Dedifferentiated amniotic fluid mesenchymal stem cell (primary cell): ENCODE measurements at regions not wholly inside any gene's neighbourhood (a gene's known extent, or its start where the extent isn't known, plus 50 kb on each side); places are given as distances from the start of the nearest gene placed in this dataset.
"Not testable (repeated sequence)": the region's sequence is repeated elsewhere in the genome, so short reads cannot be mapped to it uniquely, and the experiment has no call there.

ENCODE experiments used
- DNase-seq: peaks from one replicate; pipeline ENCODE4 v3.0.0-alpha.2; 2016; ENCODE audit errors: extremely low spot score

DNA sequence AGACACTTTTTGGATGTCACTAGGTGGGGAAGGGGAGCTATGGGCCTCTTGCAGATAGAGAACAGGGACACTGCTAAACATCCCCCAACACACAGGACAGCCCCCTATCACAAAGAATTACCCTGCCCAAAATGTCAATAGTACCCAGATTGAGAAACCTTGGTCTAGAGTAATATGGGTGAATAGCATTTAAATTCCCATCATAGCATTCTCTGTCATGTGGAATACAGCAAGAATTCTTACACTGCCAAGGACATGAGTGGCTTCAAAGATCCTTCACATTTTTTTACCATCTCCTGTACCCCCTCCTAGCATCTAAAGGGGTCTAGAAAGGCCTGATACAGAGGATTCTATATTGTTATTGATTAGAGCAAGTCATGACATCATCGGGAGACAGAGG lies 83.1 kb upstream of the SSTR4 start:
- no peak for DNase-seq

DNA sequence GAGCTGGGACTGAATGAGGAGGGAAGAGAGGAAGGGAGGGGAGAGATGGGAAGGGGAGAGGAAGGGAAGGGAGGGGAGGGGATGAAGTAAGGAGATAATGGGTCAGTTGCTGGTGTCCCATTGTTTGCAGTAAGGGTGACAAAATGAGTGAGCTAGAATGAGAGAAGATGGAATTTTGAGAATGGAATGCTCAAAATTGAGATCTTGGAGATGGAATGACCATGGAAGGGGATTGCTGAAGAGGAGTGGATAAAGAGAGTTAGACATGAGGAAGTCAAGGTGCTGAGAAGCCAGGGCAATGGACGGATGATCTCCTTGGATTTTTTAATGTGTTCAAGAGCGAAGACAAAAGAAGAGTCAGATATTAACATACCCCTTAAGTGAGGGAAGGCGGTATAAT lies 80.5 kb upstream of the SSTR4 start:
- no peak for DNase-seq

DNA sequence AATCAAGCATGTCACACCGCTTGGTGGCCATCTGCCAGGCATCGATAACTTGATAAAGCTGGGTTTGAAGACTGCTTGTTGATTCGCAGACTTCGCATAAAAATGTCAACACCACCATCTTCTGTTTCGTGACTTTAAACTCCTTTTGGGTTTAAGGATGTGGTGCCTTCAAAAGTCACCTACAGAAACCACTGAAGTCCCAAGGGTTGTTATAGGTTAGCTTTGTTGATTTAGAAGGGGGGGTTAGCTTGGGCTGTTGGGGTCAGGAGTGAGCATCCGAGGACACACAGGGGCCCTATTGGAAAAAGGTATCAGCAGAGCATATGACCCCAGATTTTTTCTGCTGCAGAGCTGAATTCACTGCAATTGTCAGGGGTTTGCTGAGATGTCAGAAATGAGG lies 76.7 kb upstream of the SSTR4 start:
- DNase-seq = no peak

DNA sequence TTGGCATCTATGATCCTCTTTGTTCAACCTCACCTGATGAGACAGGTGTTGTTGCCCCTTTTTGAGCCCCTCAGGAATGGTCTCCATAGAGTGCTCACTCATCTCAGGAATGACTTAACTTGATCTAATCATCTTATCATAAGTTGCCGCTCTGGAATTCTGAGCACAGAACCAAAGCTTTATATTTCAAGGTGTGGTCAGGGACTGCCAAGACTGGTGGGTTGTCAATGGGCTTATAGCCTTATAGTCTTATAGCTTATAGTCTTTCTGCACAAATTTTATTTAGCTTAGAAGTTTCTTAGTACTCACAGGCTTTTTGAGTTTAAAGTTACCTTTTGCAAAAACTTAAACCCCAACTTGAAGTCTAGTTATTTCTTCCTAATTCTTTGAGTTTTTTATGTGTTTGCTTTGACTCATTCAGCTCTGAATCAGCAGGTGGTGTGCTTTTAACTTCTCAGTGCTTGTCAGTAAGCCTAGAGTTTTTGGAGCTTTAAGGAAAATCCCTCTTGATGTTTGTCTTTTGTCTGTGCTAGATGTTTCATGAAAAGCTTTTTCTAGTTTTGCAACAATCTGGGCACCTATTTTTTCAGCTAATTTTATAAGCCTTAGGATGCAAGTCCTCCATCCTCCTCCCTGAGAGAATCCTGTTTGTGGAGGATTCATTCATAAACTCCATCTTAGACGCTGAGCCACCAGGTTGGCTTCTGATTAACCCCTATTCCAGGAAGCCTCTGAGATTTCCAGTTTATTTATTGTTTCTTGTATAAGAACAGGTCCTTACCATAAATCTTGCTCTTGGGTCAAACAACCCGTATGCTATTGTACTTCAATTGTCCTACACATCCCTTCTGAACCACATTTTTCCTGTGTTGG lies 72.3 kb upstream of the SSTR4 start:
- no peak for DNase-seq

DNA sequence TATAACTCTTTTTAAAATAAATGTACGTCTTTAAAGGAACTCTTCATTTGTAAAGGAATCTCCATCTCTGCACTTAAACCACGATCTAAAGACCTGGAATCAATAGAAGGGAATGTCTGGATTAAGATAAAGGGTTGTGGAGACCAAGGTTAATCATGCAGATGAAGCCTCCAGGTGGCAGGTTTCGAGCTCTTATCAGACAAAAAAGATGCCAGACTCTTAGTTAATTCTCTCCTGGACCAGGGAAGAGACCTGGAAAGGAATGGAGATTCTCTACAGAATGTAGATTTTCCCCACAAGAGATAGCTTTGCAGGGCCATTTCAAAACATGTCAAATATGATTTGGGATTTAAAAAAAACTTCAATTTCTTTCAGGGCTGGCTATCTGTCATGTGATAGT lies 71.5 kb upstream of the SSTR4 start:
- DNase-seq = no peak

DNA sequence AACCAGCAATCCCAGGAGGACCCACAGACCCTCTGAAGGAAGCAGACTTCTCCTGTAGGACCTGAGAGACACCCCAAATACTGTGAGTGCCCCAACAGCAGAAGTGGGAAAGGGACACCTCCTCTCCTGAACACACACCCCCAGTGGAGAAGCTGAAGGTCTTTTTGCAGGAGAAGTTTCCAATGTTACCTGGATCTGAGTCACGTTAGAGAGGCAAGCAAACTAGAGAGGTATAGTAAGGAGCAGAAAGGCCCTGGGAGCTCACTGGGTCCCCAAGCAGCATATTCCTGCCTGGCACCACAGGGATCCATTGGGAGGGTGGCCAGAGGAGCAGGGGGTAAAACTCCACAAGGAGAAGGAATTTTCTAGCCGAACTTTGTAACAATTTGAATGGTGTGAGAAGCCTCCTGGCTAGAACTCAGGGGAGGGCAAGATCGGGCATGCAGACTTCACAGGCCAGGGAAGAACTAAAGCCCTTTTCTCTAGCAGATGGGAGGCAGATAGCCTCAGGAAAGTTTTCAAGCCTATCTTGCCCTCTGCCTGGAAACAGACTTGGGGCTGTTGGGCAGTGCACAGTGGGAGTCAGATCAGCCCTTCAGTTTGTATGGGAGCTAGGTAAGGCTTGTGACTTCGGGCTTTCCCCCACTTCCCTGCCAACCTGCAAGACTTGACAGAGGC lies 68.2 kb upstream of the SSTR4 start:
- no peak for DNase-seq

DNA sequence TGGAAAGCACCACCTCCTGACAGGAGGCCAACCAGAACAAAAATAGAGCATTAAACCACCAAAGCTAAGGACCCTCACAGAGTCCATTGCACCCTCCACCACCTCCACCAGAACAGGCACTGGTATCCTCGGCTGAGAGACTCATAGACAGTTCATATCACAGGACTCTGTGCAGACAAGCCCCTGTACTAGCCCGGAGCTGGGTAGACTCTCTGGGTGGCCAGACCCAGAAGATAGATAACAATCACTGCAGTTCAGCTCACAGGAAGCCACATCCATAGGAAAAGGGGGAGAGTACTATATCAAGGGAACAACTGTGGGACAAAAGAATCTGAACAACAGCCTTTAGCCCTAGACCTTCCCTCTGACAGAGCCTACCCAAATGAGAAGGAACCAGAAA lies 67.4 kb upstream of the SSTR4 start:
- DNase-seq = not testable (repeated sequence)

DNA sequence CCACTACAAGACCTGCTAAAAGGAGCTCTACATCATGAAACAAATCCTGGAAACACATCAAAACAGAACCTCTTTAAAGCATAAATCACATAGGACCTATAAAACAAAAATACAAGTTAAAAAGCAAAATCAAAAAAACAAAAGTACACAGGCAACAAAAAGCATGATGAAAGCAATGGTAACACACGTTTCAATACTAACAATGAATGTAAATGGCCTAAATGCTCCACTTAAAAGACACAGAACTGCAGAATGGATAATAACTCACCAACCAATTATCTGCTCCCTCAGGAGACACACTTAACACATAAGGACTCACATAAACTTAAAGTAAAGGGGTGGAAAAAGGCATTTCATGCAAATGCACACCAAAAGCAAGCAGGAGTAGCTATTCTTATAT lies 66.1 kb upstream of the SSTR4 start:
- DNase-seq = not testable (repeated sequence)

DNA sequence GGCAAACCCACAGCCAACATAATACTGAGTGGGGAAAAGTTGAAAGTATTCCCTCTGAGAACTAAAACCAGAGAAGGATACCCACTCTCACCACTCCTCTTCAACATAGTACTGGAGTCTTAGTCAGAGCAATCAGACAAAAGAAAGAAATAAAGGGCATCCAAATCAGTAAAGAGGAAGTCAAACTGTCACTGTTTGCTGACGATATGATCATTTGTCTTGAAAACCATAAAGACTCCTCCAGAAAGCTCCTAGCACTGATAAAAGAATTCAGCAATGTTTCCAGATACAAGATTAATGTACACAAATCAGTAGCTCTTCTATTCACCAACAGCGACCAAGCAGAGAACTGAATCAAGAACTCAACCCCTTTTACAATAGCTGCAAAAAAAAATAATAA lies 64.0 kb upstream of the SSTR4 start:
- DNase-seq = not testable (repeated sequence)

DNA sequence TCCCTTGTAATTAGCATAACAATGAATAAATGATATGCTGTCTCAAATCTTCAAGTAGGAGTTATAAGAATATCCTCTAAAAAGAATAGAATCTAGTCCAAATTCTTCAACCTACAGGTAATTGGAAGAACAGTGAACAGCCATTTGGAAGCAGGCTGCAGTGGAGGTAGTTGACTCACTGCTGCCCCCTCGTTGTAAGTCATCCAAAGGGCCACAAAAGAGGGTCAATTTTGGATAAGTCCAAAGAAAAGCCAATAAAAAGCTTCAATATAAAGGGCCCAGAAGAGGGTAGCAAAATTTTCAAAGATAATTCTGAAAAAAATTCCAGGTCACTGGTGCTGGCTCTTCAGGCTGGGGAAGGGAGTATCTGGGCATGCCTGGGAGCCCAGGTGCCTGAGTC lies 60.8 kb upstream of the SSTR4 start:
- DNase-seq = no peak

DNA sequence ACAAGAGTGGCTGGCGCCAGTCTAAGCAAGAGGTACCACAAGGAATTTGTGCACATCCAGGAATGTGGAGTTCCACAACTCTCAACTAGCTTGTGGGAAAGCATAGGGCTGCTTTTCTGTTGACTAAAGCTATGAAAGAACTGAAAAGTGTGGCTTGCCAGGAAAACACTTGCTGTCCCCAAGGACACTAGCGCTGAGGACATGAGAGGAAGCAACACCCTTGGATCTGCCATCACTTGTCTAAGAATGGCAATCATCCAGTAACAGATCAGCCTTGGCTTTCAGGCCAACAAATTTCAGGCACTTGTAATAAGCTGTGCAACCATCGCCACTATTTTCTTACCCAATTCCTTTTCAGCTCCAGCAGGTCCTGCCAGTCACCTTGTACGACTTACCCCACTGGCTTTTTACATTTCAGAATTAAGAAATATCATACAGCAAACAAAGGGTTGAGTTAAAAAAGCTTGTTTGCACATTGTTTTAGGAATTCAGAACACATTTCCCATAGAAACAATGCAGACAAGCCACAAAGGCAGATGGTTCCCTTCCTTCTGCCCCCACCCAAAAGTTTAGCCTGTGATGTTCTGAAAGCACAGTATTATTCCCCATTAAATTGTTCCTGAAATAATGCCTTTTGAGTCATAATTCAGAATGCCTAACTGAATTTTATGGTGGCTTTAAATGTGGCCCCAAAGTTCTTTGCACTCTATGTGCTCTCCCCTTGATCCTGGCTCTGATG lies 57.9 kb upstream of the SSTR4 start:
- no peak for DNase-seq

DNA sequence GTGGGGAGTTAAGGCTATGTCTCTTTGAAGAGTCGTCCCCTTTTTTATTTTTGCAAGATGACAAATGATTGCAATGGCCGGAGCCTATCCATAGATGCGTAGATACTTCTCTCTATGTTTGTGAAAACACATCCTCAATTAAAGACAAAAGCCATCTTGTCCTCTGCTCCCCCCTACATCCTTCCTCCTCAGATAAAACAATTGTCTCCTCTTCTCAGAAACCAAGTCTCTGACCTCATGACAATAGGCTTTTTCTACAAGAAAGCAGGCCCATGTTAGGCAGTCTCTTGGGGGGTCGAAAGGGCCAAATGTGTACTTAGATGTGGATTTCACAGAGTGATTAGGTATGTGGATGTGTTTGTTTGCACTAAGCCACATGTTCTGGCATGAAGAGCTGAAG lies 51.1 kb upstream of the SSTR4 start:
- no peak for DNase-seq

DNA sequence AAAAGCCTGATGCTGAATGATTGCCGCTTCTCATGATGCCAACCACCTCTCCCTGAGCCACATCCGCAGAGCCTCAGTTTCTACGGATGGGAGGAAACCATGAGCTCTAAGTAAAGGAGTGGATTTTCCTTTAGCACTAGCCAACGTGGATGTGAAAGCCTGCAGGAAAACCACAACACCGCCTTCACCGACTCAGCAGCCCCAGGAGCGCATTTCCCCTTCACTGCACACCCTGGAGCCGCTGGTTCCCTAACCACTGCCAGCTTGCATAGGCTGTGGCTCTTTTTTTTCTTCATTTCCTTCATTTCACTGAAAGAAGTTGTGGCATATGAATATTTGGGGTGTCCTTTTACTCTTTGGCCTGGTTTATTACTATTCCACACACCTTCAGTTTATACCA lies 50.5 kb upstream of the SSTR4 start:
- DNase-seq = no peak

DNA sequence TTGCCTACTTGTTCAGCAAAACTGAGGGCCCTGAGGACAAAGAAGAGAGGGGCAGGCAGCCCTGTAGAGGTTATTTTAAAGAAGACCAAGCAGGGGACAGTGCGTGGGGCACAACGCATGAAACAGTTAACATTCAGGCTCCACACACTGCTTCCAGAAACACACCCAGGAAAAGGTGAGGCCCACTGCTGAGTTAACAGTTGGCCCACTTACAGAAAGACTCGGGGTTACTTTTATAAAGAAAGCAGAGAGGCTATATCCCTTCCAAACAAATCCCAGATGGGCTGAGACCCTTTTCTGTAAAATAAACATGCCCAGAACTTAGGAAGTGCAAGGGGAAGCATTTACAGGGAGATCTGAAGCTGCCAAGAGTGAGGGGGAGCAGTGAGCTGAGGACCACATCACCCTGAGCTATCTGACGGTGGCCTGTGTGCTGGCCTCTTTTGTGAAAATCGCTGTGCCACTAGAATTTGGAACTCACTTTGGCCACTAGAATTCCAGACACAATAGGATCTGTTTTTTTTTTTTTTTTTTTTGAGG lies 49.8 kb upstream of the SSTR4 start:
- DNase-seq = no peak
